Heart left ventricle (tissue), 16 donors: ENCODE measurements at regions not wholly inside any gene's neighbourhood (a gene's known extent, or its start where the extent isn't known, plus 50 kb on each side); places are given as distances from the start of the nearest gene placed in this dataset.
A peak's percentile ranks its signal among the peaks of the same experiment; 100 is the strongest.

Experiments used
- ATAC-seq, 4 donors: fragments of 200-7000 bp; cut with Tn5 transposase; one replicate each; pipeline ENCODE4 v1.9.1; 2020 to 2022; ENCODE audit warnings: moderate library complexity in 4 of 4, mild to moderate bottlenecking in 3 of 4, moderate number of reproducible peaks in 1 of 4
- DNase-seq, 5 donors: peaks; one replicate each; pipeline ENCODE4 v3.0.0-alpha.2; 2020
- H3K27ac ChIP-seq, 12 donors: fragments of 200-600 bp; sonication (generic) in 4 of 12; one replicate each; pipeline versions ENCODE4 v1.5.0 to v1.8.0; 2016 to 2022; ENCODE audit warnings: mild to moderate bottlenecking in 2 of 12
- H3K27me3 ChIP-seq, 9 donors: fragments of 200-600 bp; sonication (generic) in 2 of 9; one replicate each; pipeline versions ENCODE4 v1.5.1 to v1.8.0; 2016 to 2022; ENCODE audit warnings: mild to moderate bottlenecking in 3 of 9
- H3K36me3 ChIP-seq, 9 donors: fragments of 200-600 bp; sonication (generic) in 2 of 9; one replicate each; pipeline versions ENCODE4 v1.5.0 to v1.8.0; 2018 to 2022; ENCODE audit warnings: mild to moderate bottlenecking in 2 of 9
- H3K4me1 ChIP-seq, 12 donors: fragments of 200-600 bp; sonication (generic) in 4 of 12; one replicate each; pipeline versions ENCODE4 v1.5.0 to v1.8.0; 2016 to 2022; ENCODE audit warnings: mild to moderate bottlenecking in 3 of 12
- H3K4me3 ChIP-seq, 12 donors: fragments of 200-600 bp; sonication (generic) in 4 of 12; one replicate each; pipeline versions ENCODE4 v1.5.0 to v1.8.0; 2017 to 2022; ENCODE audit warnings: mild to moderate bottlenecking in 9 of 12, moderate library complexity in 4 of 12
- H3K9me3 ChIP-seq, 12 donors: fragments of 200-600 bp; sonication (generic) in 4 of 12; one replicate each; pipeline versions ENCODE4 v1.5.0 to v1.8.0; 2016 to 2022; ENCODE audit warnings: mild to moderate bottlenecking in 1 of 12
- POLR2A ChIP-seq, 2 donors: fragments of 450-650 bp; IDR thresholded peaks; one replicate each; pipeline ENCODE4 v1.6.1; 2017; ENCODE audit warnings: antibody characterized with exemption in 2 of 2, mild to moderate bottlenecking in 2 of 2, moderate library complexity in 2 of 2
- WGBS, 4 donors: extraction: QIAGEN DNeasy Blood & Tissue Kit in 2 of 4; methylation state at CpG; one replicate each; pipeline versions ENCODE4 v1.1.5 to v1.1.7; 2013 to 2018; 5-methylcytosine and 5-hydroxymethylcytosine counted together
- intact Hi-C, 10 donors: fragments of 100-400 bp; cut with DNase I; formaldehyde crosslinking; loops; one replicate each; pipeline versions ENCODE4 v1.11.1 to v1.14.2; 2022
- TF ChIP-seq, protein P1 (sequence below), 12 donors: fragments of 200-600 bp; sonication (generic) in 4 of 12; IDR thresholded peaks; one replicate each; pipeline versions ENCODE4 v1.5.0 to v1.8.0; 2018 to 2022; ENCODE audit warnings: antibody characterized with exemption in 12 of 12, mild to moderate bottlenecking in 5 of 12
- donor health status: ischemic (EF 13 %, LVEDD 7.1; RV severe dilation, severe dysfunction).
- donor health status: healthy with polysubstance abuse.
- donor health status: DM: no; HTN: yes; CAD: no.
- donor health status: DM: no; HTN: no; CAD: no.
- donor health status: ischemic (EF 25% LVEDD 6.9; RV normal size, moderate dysfunction).
- donor health status: ischemic (EF 25% LVEDD 5.7; RV mildly dilated, moderate dysfunction).
- donor health status: healthy.
- donor health status: DM: yes; HTN: yes; CAD: no.
- donor health status: ischemic (EF 35%, LVEDD 5.7; RV mildly dilated, moderate dysfunction).
- donor health status: nonischemic (EF 11% LVEDD 7.7; RV severe dilation, severe dysfunction).
- donor health status: DM: yes; HTN: yes; CAD: no.
- donor health status: PGD.
- donor health status: ischemic (EF 29% LVEDD 5.4; RV normal size, mild dysfunction).
- donor health status: nonischemic (EF 23%, LVEDD 6.1; RV moderate dilation, normal function).

- WGBS, 4 donors, result 84 to 96% (median 89%) methylated on average over 4 to 9 of the region's 9 CpGs
- no peak for TF ChIP-seq POLR2A (IDR thresholded peaks at IDR 0.05)
- TF ChIP-seq, protein P1, sequence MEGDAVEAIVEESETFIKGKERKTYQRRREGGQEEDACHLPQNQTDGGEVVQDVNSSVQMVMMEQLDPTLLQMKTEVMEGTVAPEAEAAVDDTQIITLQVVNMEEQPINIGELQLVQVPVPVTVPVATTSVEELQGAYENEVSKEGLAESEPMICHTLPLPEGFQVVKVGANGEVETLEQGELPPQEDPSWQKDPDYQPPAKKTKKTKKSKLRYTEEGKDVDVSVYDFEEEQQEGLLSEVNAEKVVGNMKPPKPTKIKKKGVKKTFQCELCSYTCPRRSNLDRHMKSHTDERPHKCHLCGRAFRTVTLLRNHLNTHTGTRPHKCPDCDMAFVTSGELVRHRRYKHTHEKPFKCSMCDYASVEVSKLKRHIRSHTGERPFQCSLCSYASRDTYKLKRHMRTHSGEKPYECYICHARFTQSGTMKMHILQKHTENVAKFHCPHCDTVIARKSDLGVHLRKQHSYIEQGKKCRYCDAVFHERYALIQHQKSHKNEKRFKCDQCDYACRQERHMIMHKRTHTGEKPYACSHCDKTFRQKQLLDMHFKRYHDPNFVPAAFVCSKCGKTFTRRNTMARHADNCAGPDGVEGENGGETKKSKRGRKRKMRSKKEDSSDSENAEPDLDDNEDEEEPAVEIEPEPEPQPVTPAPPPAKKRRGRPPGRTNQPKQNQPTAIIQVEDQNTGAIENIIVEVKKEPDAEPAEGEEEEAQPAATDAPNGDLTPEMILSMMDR (IDR thresholded peaks at IDR 0.05), result no peak
- intact Hi-C loops, result loop anchor here in 2 of 10 donors (5.0 kb wide), 1 partner anchor 68 kb away; no protein-coding TSS in a partner anchor
- DNase-seq, result no peak
- no peaks in the 10 kb centered on the region for H3K36me3 ChIP-seq
- ATAC-seq, result no peak
- H3K4me3 ChIP-seq, result no peak overlapping the region
- H3K9me3 ChIP-seq, result no peaks in the 10 kb centered on the region
- H3K4me1 ChIP-seq, result peaks cover 0 to 12% (median 4%) of the 10 kb centered on the region in 12 donors
- peak overlapping the region in 1 of 12 donors; percentile 77 for H3K27ac ChIP-seq
- peaks cover 2 to 19% (median 8%) of the 10 kb centered on the region in 9 donors for H3K27me3 ChIP-seq
These were observed 533.4 kb downstream of the MATN1 start for GRCh38 chr1:30189818-30190500.

DNA sequence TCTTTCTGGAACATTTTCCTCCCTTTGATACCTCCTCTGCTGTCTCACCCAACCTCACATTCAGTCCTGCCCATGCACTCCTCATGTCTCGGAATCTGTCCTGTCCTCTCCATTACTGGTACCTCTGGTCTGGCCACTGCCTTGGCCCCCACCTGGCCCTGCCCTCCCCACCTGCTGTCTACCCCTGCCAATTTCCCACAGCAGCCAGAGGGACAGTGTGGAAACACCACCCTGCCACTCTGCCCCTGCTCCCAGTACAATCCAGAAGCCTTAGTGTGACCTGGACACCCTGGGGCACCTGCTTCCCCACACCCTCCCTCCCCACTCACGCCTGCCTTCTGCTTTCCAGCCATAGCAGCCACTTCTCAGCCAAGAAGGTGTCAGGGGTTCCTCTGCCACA lies 534.4 kb downstream of the MATN1 start:
- Histone ChIP-seq H3K4me3 (no peak overlapping the region), H3K9me3 (no peaks in the 10 kb centered on the region), H3K36me3 (no peaks in the 10 kb centered on the region), H3K27ac (no peak overlapping the region), H3K27me3 (peaks cover 2 to 19% (median 9%) of the 10 kb centered on the region in 9 donors), H3K4me1 (peaks cover 0 to 12% (median 4%) of the 10 kb centered on the region in 12 donors)
- TF ChIP-seq, protein P1 (IDR thresholded peaks at IDR 0.05), result no peak
- no peak for TF ChIP-seq POLR2A (IDR thresholded peaks at IDR 0.05)
- intact Hi-C loops, result no loop called here
- ATAC-seq (no peak), DNase-seq (no peak)
- WGBS, 4 donors, result 89 to 94% (median 93%) methylated on average over 2 of the region's 2 CpGs

- Histone ChIP-seq H3K27ac (no peak overlapping the region), H3K36me3 (no peaks in the 10 kb centered on the region), H3K4me1 (peaks cover 0 to 12% (median 4%) of the 10 kb centered on the region in 12 donors), H3K4me3 (no peak overlapping the region), H3K9me3 (no peaks in the 10 kb centered on the region), H3K27me3 (peaks cover 2 to 19% (median 9%) of the 10 kb centered on the region in 9 donors)
- ATAC-seq (no peak), DNase-seq (no peak)
- WGBS, 4 donors, result 69 to 77% (median 75%) methylated on average over 6 of the region's 6 CpGs
- intact Hi-C loops, result no loop called here
- no peak for TF ChIP-seq POLR2A (IDR thresholded peaks at IDR 0.05)
- TF ChIP-seq, protein P1 (IDR thresholded peaks at IDR 0.05), result no peak
These were observed 535.1 kb downstream of the MATN1 start for GRCh38 chr1:30188329-30188728.

DNA sequence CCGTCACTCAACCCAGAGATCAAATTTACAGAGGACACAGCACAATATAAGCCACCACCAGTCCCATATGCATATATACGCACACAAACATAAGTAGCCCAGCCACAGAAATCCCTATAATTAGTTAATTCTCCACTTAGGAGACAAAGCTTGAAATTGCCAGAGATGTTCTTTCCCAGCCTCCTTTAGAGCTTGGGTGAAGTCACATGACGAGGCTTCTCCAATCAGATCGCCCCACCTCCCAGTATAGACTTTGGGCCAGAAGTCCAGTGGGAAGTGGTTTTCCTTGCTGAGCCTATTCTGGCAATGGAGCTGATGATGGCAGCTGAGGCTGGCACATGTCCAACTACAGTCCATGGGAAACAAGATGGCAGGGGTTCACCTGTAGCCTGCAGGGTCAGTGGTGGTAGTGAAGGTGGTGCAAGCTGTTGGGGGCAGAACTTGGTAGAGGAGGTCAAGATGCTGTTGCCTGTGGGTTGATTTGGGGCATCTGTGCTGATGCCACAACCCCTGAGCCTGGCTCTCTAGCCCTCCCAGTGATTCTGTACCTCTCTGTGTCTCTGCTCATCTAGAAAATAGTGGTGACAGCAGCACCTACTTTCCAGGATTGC lies 535.9 kb downstream of the MATN1 start:
- Histone ChIP-seq H3K9me3 (no peaks in the 10 kb centered on the region), H3K27ac (no peak overlapping the region), H3K27me3 (peaks cover 2 to 19% (median 9%) of the 10 kb centered on the region in 9 donors), H3K4me3 (no peak overlapping the region), H3K36me3 (no peaks in the 10 kb centered on the region), H3K4me1 (peaks cover 0 to 12% (median 4%) of the 10 kb centered on the region in 12 donors)
- no peak for DNase-seq
- ATAC-seq, result no peak
- intact Hi-C loops, result no loop called here
- TF ChIP-seq, protein P1 (IDR thresholded peaks at IDR 0.05), result no peak
- TF ChIP-seq POLR2A (IDR thresholded peaks at IDR 0.05), result no peak
- WGBS, 4 donors, result 86 to 93% (median 91%) methylated on average over 4 of the region's 4 CpGs
